Transverse colon (tissue), 4 donors: ENCODE measurements at regions not wholly inside any gene's neighbourhood (a gene's known extent, or its start where the extent isn't known, plus 50 kb on each side); places are given as distances from the start of the nearest gene placed in this dataset.

ENCODE experiments used
- DNase-seq: peaks from one replicate; pipeline ENCODE4 v3.0.0-alpha.2; 2019
- H3K27ac ChIP-seq, 4 donors: fragments of 200-600 bp; sonication (generic); 2 replicates each; pipeline ENCODE4 v1.5.1; 2016 to 2018; ENCODE audit warnings: inconsistent platforms in 4 of 4
- H3K27me3 ChIP-seq: fragments of 200-600 bp; sonication (generic); 2 replicates; pipeline ENCODE4 v1.5.1; 2017; ENCODE audit warnings: inconsistent platforms
- H3K36me3 ChIP-seq, 4 donors: fragments of 200-600 bp; sonication (generic); 2 replicates each; pipeline ENCODE4 v1.5.1; 2017 to 2019; ENCODE audit warnings: inconsistent platforms in 4 of 4
- H3K4me1 ChIP-seq, 4 donors: fragments of 200-600 bp; sonication (generic); 2 replicates each; pipeline ENCODE4 v1.5.1; 2017 to 2020; ENCODE audit warnings: inconsistent platforms in 4 of 4
- H3K4me3 ChIP-seq, 4 donors: fragments of 200-600 bp; sonication (generic); 1 replicate in 1 of 4; 2 replicates in 3 of 4; pipeline versions ENCODE4 v1.5.1 to v1.6.1; 2017 to 2019; ENCODE audit warnings: inconsistent platforms in 4 of 4
- H3K9me3 ChIP-seq, 2 donors: fragments of 200-600 bp; sonication (generic); 2 replicates each; pipeline ENCODE4 v1.5.1; 2017 to 2019; ENCODE audit warnings: inconsistent platforms in 2 of 2
- CTCF ChIP-seq, 5 experiments: fragments of 200-600 bp in 3 of 5; fragments of 450-650 bp in 2 of 5; sonication (generic) in 3 of 5; IDR thresholded peaks; 1 replicate in 2 of 5; 2 replicates in 3 of 5; pipeline ENCODE4 v1.5.1; 2016 to 2017; ENCODE audit warnings: antibody characterized with exemption in 5 of 5, inconsistent platforms in 3 of 5, mild to moderate bottlenecking in 2 of 5, moderate library complexity in 1 of 5
- EP300 ChIP-seq: sonication (generic); formaldehyde crosslinking; IDR thresholded peaks from one replicate; pipeline ENCODE4 v1.6.1; 2017; ENCODE audit warnings: antibody characterized with exemption, low read depth
- POLR2A ChIP-seq: fragments of 450-650 bp; IDR thresholded peaks from one replicate; pipeline ENCODE4 v1.6.1; 2016; ENCODE audit warnings: antibody characterized with exemption, mild to moderate bottlenecking, moderate library complexity
- POLR2AphosphoS5 ChIP-seq, 3 donors: sonication (generic); formaldehyde crosslinking; IDR thresholded peaks; one replicate each; pipeline ENCODE4 v1.6.1; 2016; ENCODE audit warnings: antibody characterized with exemption in 3 of 3
- WGBS, 2 donors: methylation state at CpG; one replicate each; pipeline ENCODE4 v1.1.5; 2018; ENCODE audit warnings: low coverage in 1 of 2; 5-methylcytosine and 5-hydroxymethylcytosine counted together
- in situ Hi-C, 4 donors: fragments of 200-750 bp; cut with MboI; loops; one replicate each; pipeline versions ENCODE4 v1.15.0 to v1.15.1; 2017; ENCODE audit warnings: low sequenced_read_pairs in 3 of 4, low pct_ligation_motif_present in 1 of 4, low pct_unique_long_range_greater_than_20kb in 1 of 4
- intact Hi-C: fragments of 100-400 bp; cut with DNase I; formaldehyde crosslinking; loops from one replicate; pipeline ENCODE4 v1.15.1; 2023; ENCODE audit warnings: low total_unique reads

GRCh38 chr13:72230131-72230530 is 363.1 kb upstream of the DACH1 start:
- 77 to 83% methylated on average over 3 of the region's 3 CpGs for WGBS, 2 donors
- in situ Hi-C loops, result no loop called here
- no peaks in the 10 kb centered on the region for H3K4me1 ChIP-seq

GRCh38 chr13:72229067-72229466 is 362.1 kb upstream of the DACH1 start:
- no peaks in the 10 kb centered on the region for H3K9me3 ChIP-seq
- no peak for DNase-seq
- in situ Hi-C loops (no loop called here), intact Hi-C loops (no loop called here)
- H3K36me3 ChIP-seq, result no peaks in the 10 kb centered on the region
- no peaks in the 10 kb centered on the region for H3K4me1 ChIP-seq
- no peaks in the 10 kb centered on the region for H3K27me3 ChIP-seq
- no peak overlapping the region for H3K27ac ChIP-seq
- TF ChIP-seq POLR2AphosphoS5 (IDR thresholded peaks at IDR 0.05) (no peak), EP300 (no peak), CTCF (IDR thresholded peaks at IDR 0.05) (no peak), POLR2A (no peak)
- no peak overlapping the region for H3K4me3 ChIP-seq

More at GRCh38 chr13:72230131-72230530, 363.1 kb upstream of the DACH1 start:
- no peak for DNase-seq
- Histone ChIP-seq H3K27ac (no peak overlapping the region), H3K4me3 (no peak overlapping the region), H3K9me3 (no peaks in the 10 kb centered on the region), H3K36me3 (no peaks in the 10 kb centered on the region), H3K27me3 (no peaks in the 10 kb centered on the region)
- TF ChIP-seq POLR2AphosphoS5 (IDR thresholded peaks at IDR 0.05), result no peak
- TF ChIP-seq CTCF (IDR thresholded peaks at IDR 0.05), result no peak
- no peak for TF ChIP-seq POLR2A
- no peak for TF ChIP-seq EP300
- intact Hi-C loops, result no loop called here

GRCh38 chr13:72221276-72221962 is 354.4 kb upstream of the DACH1 start:
- no peaks in the 10 kb centered on the region for H3K27me3 ChIP-seq
- intact Hi-C loops (no loop called here), in situ Hi-C loops (no loop called here)
- no peaks in the 10 kb centered on the region for H3K4me1 ChIP-seq
- H3K27ac ChIP-seq, result no peak overlapping the region
- peak; percentile 40 for DNase-seq
- 63 to 100% methylated on average over 1 to 9 of the region's 9 CpGs for WGBS, 2 donors
- H3K36me3 ChIP-seq, result no peaks in the 10 kb centered on the region
- no peak overlapping the region for H3K4me3 ChIP-seq
- no peaks in the 10 kb centered on the region for H3K9me3 ChIP-seq
- TF ChIP-seq POLR2A (no peak), EP300 (no peak), POLR2AphosphoS5 (IDR thresholded peaks at IDR 0.05) (no peak), CTCF (IDR thresholded peaks at IDR 0.05) (peak; percentile 22 to 68 (median 58))

- 54 to 76% methylated on average over 2 of the region's 2 CpGs for WGBS, 2 donors
- no peaks in the 10 kb centered on the region for H3K27me3 ChIP-seq
- H3K36me3 ChIP-seq, result no peaks in the 10 kb centered on the region
- in situ Hi-C loops (no loop called here), intact Hi-C loops (no loop called here)
- no peak for TF ChIP-seq CTCF (IDR thresholded peaks at IDR 0.05)
- TF ChIP-seq EP300, result no peak
- no peak for TF ChIP-seq POLR2AphosphoS5 (IDR thresholded peaks at IDR 0.05)
- TF ChIP-seq POLR2A, result no peak
- H3K27ac ChIP-seq, result no peak overlapping the region
- H3K4me3 ChIP-seq, result no peak overlapping the region
- no peaks in the 10 kb centered on the region for H3K9me3 ChIP-seq
- no peak for DNase-seq
- no peaks in the 10 kb centered on the region for H3K4me1 ChIP-seq
These were observed 352.0 kb upstream of the DACH1 start for GRCh38 chr13:72218966-72219365.
